GM12878 (cell line): ENCODE measurements at regions not wholly inside any gene's neighbourhood (a gene's known extent, or its start where the extent isn't known, plus 50 kb on each side); places are given as distances from the start of the nearest gene placed in this dataset.

Experiments used
- ATAC-seq: fragments of 200-7000 bp; cut with Tn5 transposase; 3 replicates; pipeline ENCODE4 v1.9.1; 2020; ENCODE audit warnings: mild to moderate bottlenecking, moderate library complexity
- BruUV-seq: library from RNA; stranded (reverse); fragments of 400-500 nt; replicated peaks from 2 replicates; lab custom pipeline; 2021; lab: Mats Ljungman, UMichigan
- CTCF ChIA-PET: fragments of 300-600 bp; sonication (Branson Sonifier 250); formaldehyde crosslinking; extraction: SDS; loops from one replicate; lab custom pipeline; 2021; ENCODE audit warnings: inconsistent platforms; lab: Yijun Ruan, JAX
- POLR2A ChIA-PET: fragments of 350-600 bp; formaldehyde crosslinking; extraction: SDS; loops from one replicate; lab custom pipeline; 2021; ENCODE audit warnings: inconsistent platforms; lab: Charles Lee
- RAD21 ChIA-PET: fragments of 300-600 bp; sonication (Branson Sonifier 250); formaldehyde crosslinking; loops from one replicate; lab custom pipeline; 2023; ENCODE audit warnings: antibody characterized with exemption; ENCODE audit not compliant: unreplicated experiment; lab: Charles Lee
- SMC1A ChIA-PET: fragments of 300-600 bp; sonication (Branson Sonifier 250); formaldehyde crosslinking; loops from one replicate; lab custom pipeline; 2023; ENCODE audit not compliant: unreplicated experiment, uncharacterized antibody; lab: Charles Lee
- DNase-seq: peaks from one replicate; pipeline ENCODE4 v3.0.0-alpha.2; 2011; ENCODE audit warnings: low read depth, low spot score
- FAIRE-seq: peaks from 3 replicates; lab custom pipeline; 2011; peaks lifted over from hg19 to GRCh38; lab: Jason Lieb, UNC
- H2AFZ ChIP-seq: 2 replicates; pipeline ENCODE4 v1.6.0; 2011; ENCODE audit warnings: low read depth, low read length, control low read depth; ENCODE audit not compliant: control insufficient read depth
- H3K27ac ChIP-seq: 2 replicates; pipeline ENCODE4 v1.5.1; 2011; ENCODE audit warnings: control low read depth; ENCODE audit not compliant: control insufficient read depth, insufficient read depth
- H3K27me3 ChIP-seq, 2 experiments: replicated peaks in 1 of 2; 2 replicates each; pipeline versions ENCODE4 v1.6.0 to v1.6.1; 2011; ENCODE audit warnings: low read length in 1 of 2; ENCODE audit not compliant: control insufficient read depth in 2 of 2, insufficient read depth in 2 of 2
- H3K36me3 ChIP-seq, 2 experiments: 2 replicates each; pipeline ENCODE4 v1.5.1; 2011; ENCODE audit warnings: low read length in 1 of 2; ENCODE audit not compliant: control insufficient read depth in 2 of 2, insufficient read depth in 2 of 2
- H3K4me1 ChIP-seq: 2 replicates; pipeline ENCODE4 v1.6.1; 2011; ENCODE audit warnings: mild to moderate bottlenecking, low read length, moderate library complexity, mixed read lengths; ENCODE audit not compliant: control insufficient read depth, insufficient read depth
- H3K4me2 ChIP-seq: 2 replicates; pipeline ENCODE4 v1.6.0; 2011; ENCODE audit warnings: control low read depth; ENCODE audit not compliant: control insufficient read depth, insufficient read depth
- H3K4me3 ChIP-seq: fragments of 200-600 bp; sonication (generic); 2 replicates; pipeline ENCODE4 v1.5.1; 2016
- H3K79me2 ChIP-seq: 2 replicates; pipeline ENCODE4 v1.6.0; 2011; ENCODE audit warnings: low read length; ENCODE audit not compliant: control insufficient read depth, insufficient read depth
- H3K9ac ChIP-seq: 2 replicates; pipeline ENCODE4 v1.8.0; 2011; ENCODE audit warnings: low read length, control low read depth, mixed read lengths; ENCODE audit not compliant: control insufficient read depth, insufficient read depth
- H3K9me3 ChIP-seq: replicated peaks from 3 replicates; pipeline ENCODE4 v1.5.1; 2011; ENCODE audit warnings: mild to moderate bottlenecking, low read length; ENCODE audit not compliant: control insufficient read depth, insufficient read depth
- H4K20me1 ChIP-seq: 2 replicates; pipeline ENCODE4 v1.6.0; 2011; ENCODE audit not compliant: control insufficient read depth, insufficient read depth
- CREB1 ChIP-seq: IDR thresholded peaks from 2 replicates; pipeline ENCODE4 v1.6.1; 2012; ENCODE audit warnings: low read depth, mild to moderate bottlenecking, inconsistent platforms
- E4F1 ChIP-seq: fragments of 450-650 bp; IDR thresholded peaks from 2 replicates; pipeline ENCODE4 v1.6.1; 2018; ENCODE audit warnings: borderline replicate concordance, mild to moderate bottlenecking; ENCODE audit not compliant: partially characterized antibody
- EGR1 ChIP-seq, 2 experiments: IDR thresholded peaks; 1 replicate in 1 of 2; 2 replicates in 1 of 2; pipeline ENCODE4 v1.6.1; 2011 to 2012; ENCODE audit warnings: low read depth in 2 of 2, low read length in 2 of 2, borderline replicate concordance in 1 of 2, mild to moderate bottlenecking in 1 of 2, moderate library complexity in 1 of 2
- IKZF2 ChIP-seq, 2 experiments: fragments of 450-650 bp; IDR thresholded peaks; 2 replicates each; pipeline ENCODE4 v1.6.1; 2017; ENCODE audit warnings: mild to moderate bottlenecking in 2 of 2, moderate library complexity in 2 of 2
- PAX8 ChIP-seq: fragments of 450-650 bp; IDR thresholded peaks from 2 replicates; pipeline ENCODE4 v1.6.1; 2017; ENCODE audit warnings: mild to moderate bottlenecking, moderate library complexity
- RAD51 ChIP-seq: fragments of 450-650 bp; IDR thresholded peaks from 2 replicates; pipeline ENCODE4 v1.6.1; 2016; ENCODE audit warnings: moderate library complexity, mild to moderate bottlenecking, inconsistent platforms
- RB1 ChIP-seq: fragments of 450-650 bp; formaldehyde crosslinking; IDR thresholded peaks from 2 replicates; pipeline ENCODE4 v1.6.1; 2017; ENCODE audit warnings: mild to moderate bottlenecking, borderline replicate concordance
- SKIL ChIP-seq: fragments of 450-650 bp; IDR thresholded peaks from 2 replicates; pipeline ENCODE4 v1.6.1; 2017; ENCODE audit warnings: mild to moderate bottlenecking, low read depth, inconsistent platforms; ENCODE audit not compliant: poor library complexity, severe bottlenecking
- SRF ChIP-seq, 2 experiments: IDR thresholded peaks; 2 replicates each; pipeline ENCODE4 v1.6.1; 2011; ENCODE audit warnings: low read depth in 2 of 2, low read length in 2 of 2, mild to moderate bottlenecking in 1 of 2, moderate library complexity in 1 of 2
- STAT3 ChIP-seq: IDR thresholded peaks from 2 replicates; pipeline ENCODE4 v1.6.1; 2011; ENCODE audit warnings: low read depth, low read length, improper control_type of control experiment
- ZNF207 ChIP-seq: fragments of 450-650 bp; IDR thresholded peaks from 2 replicates; pipeline ENCODE4 v1.6.1; 2014; ENCODE audit warnings: antibody characterized with exemption, mild to moderate bottlenecking, borderline replicate concordance
- ZNF24 ChIP-seq: fragments of 450-650 bp; IDR thresholded peaks from 2 replicates; pipeline ENCODE4 v1.6.1; 2017; ENCODE audit warnings: antibody characterized with exemption, mild to moderate bottlenecking
- ZSCAN29 ChIP-seq: fragments of 450-650 bp; IDR thresholded peaks from 2 replicates; pipeline ENCODE4 v1.6.1; 2017; ENCODE audit warnings: mild to moderate bottlenecking, moderate library complexity
- in situ Hi-C: fragments of 300-500 bp; cut with MboI; formaldehyde crosslinking; loops from 9 replicates; pipeline ENCODE4 v1.14.3; 2018; ENCODE audit warnings: mixed read lengths
- intact Hi-C: fragments of 100-400 bp; cut with micrococcal nuclease; formaldehyde crosslinking; loops from one replicate; pipeline ENCODE4 v1.14.2; 2022; ENCODE audit not compliant: unreplicated experiment
- TF ChIP-seq, protein P1 (sequence below): fragments of 450-650 bp; formaldehyde crosslinking; IDR thresholded peaks from 2 replicates; pipeline ENCODE4 v1.5.0; 2022; ENCODE audit warnings: mild to moderate bottlenecking, missing genetic modification characterization
- TF ChIP-seq, protein P2 (sequence below), 3 experiments: IDR thresholded peaks in 2 of 3; conservative IDR thresholded peaks in 1 of 3; 2 replicates each; pipeline ENCODE4 v1.5.1; 2011; ENCODE audit warnings: low read depth in 3 of 3, low read length in 3 of 3, mild to moderate bottlenecking in 3 of 3, control low read depth in 2 of 3, moderate library complexity in 2 of 3, inconsistent platforms in 1 of 3, mixed read lengths in 1 of 3; ENCODE audit not compliant: control insufficient read depth in 2 of 3, insufficient read depth in 1 of 3; ENCODE audit errors: extremely low read depth in 1 of 3

- no peaks in the 10 kb centered on the region; the same call in 2 of the 3 replicates for H3K9me3 ChIP-seq
- H3K4me2 ChIP-seq = no peak overlapping the region
- DNase-seq (no peak), FAIRE-seq (no peak), ATAC-seq (no peak)
- no peaks in the 10 kb centered on the region for H3K79me2 ChIP-seq
- ChIA-PET CTCF (interaction anchor here (4.7 to 9.7 kb wide), 2 partner anchors 110 to 188 kb away, joined by 30 to 171 read pairs; partner anchors contain the start of gene CCDC71L), RAD21 (interaction anchor here (0.6 to 1.3 kb wide), 4 partner anchors 8 to 647 kb away, joined by 3 to 5 read pairs (median 3); no protein-coding TSS in a partner anchor), POLR2A (interaction anchor here (0.6 to 1.0 kb wide), 2 partner anchors 10 to 266 kb away, joined by 3 to 4 read pairs; no protein-coding TSS in a partner anchor), SMC1A (interaction anchor here (1.0 to 3.0 kb wide), 7 partner anchors 10 to 188 kb away, joined by 3 to 17 read pairs (median 8); no protein-coding TSS in a partner anchor)
- no peak overlapping the region for H3K9ac ChIP-seq
- no peaks in the 10 kb centered on the region for H3K27me3 ChIP-seq
- in situ Hi-C loops = no loop called here
- peaks cover 17% of the 10 kb centered on the region for H3K4me1 ChIP-seq
- intact Hi-C loops = no loop called here
- H2AFZ ChIP-seq = no peak overlapping the region
- H4K20me1 ChIP-seq = no peaks in the 10 kb centered on the region
- BruUV-seq = no TSS peak
- no peak overlapping the region for H3K4me3 ChIP-seq
- no peak overlapping the region for H3K27ac ChIP-seq
- no peaks in the 10 kb centered on the region for H3K36me3 ChIP-seq
- TF ChIP-seq ZSCAN29 (no peak), RAD51 (no peak), ZNF207 (no peak), STAT3 (no peak), CREB1 (no peak), EGR1 (IDR thresholded peaks at IDR 0.05; ENCODE audit: borderline replicate concordance in 1 of 2, low read depth in 2 of 2, low read length in 2 of 2) (no peak), SKIL (no peak), IKZF2 (IDR thresholded peaks at IDR 0.05) (no peak), PAX8 (no peak), ZNF24 (no peak), RB1 (no peak), E4F1 (no peak), SRF (IDR thresholded peaks at IDR 0.05; ENCODE audit: low read depth in 2 of 2, low read length in 2 of 2) (no peak)
- TF ChIP-seq, protein P1, sequence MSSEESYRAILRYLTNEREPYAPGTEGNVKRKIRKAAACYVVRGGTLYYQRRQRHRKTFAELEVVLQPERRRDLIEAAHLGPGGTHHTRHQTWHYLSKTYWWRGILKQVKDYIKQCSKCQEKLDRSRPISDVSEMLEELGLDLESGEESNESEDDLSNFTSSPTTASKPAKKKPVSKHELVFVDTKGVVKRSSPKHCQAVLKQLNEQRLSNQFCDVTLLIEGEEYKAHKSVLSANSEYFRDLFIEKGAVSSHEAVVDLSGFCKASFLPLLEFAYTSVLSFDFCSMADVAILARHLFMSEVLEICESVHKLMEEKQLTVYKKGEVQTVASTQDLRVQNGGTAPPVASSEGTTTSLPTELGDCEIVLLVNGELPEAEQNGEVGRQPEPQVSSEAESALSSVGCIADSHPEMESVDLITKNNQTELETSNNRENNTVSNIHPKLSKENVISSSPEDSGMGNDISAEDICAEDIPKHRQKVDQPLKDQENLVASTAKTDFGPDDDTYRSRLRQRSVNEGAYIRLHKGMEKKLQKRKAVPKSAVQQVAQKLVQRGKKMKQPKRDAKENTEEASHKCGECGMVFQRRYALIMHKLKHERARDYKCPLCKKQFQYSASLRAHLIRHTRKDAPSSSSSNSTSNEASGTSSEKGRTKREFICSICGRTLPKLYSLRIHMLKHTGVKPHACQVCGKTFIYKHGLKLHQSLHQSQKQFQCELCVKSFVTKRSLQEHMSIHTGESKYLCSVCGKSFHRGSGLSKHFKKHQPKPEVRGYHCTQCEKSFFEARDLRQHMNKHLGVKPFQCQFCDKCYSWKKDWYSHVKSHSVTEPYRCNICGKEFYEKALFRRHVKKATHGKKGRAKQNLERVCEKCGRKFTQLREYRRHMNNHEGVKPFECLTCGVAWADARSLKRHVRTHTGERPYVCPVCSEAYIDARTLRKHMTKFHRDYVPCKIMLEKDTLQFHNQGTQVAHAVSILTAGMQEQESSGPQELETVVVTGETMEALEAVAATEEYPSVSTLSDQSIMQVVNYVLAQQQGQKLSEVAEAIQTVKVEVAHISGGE (CRISPR knock-in tag) = no peak
- TF ChIP-seq, protein P2, sequence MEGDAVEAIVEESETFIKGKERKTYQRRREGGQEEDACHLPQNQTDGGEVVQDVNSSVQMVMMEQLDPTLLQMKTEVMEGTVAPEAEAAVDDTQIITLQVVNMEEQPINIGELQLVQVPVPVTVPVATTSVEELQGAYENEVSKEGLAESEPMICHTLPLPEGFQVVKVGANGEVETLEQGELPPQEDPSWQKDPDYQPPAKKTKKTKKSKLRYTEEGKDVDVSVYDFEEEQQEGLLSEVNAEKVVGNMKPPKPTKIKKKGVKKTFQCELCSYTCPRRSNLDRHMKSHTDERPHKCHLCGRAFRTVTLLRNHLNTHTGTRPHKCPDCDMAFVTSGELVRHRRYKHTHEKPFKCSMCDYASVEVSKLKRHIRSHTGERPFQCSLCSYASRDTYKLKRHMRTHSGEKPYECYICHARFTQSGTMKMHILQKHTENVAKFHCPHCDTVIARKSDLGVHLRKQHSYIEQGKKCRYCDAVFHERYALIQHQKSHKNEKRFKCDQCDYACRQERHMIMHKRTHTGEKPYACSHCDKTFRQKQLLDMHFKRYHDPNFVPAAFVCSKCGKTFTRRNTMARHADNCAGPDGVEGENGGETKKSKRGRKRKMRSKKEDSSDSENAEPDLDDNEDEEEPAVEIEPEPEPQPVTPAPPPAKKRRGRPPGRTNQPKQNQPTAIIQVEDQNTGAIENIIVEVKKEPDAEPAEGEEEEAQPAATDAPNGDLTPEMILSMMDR (IDR thresholded peaks at IDR 0.05 in 2 of 3, conservative IDR thresholded peaks at IDR 0.05 in 1 of 3; ENCODE audit: control insufficient read depth in 2 of 3, extremely low read depth in 1 of 3, insufficient read depth in 1 of 3, low read depth in 3 of 3, low read length in 3 of 3) = no peak
Measured at GRCh38 chr7:106548491-106548890, 112.5 kb downstream of the CCDC71L start.
